AG04449 (cell line): ENCODE measurements at regions not wholly inside any gene's neighbourhood (a gene's known extent, or its start where the extent isn't known, plus 50 kb on each side); places are given as distances from the start of the nearest gene placed in this dataset.

Source experiments
- CTCF ChIA-PET: fragments of 350-600 bp; formaldehyde crosslinking; extraction: SDS; loops from one replicate; lab custom pipeline; 2021; ENCODE audit warnings: antibody characterized with exemption; lab: Yijun Ruan, JAX
- POLR2A ChIA-PET: fragments of 400-600, 350-600 bp; formaldehyde crosslinking; extraction: SDS; loops from one replicate; lab custom pipeline; 2020; ENCODE audit warnings: antibody characterized with exemption, inconsistent platforms; lab: Yijun Ruan, JAX
- DNase-seq: peaks from one replicate; pipeline ENCODE4 v3.0.0-alpha.2; 2010; ENCODE audit warnings: low read depth, low spot score
- H3K4me3 ChIP-seq: 2 replicates; pipeline ENCODE4 v1.5.1; 2011; ENCODE audit warnings: low read depth, mild to moderate bottlenecking, control low read depth, low read length
- TF ChIP-seq, protein P1 (sequence below): IDR thresholded peaks from one replicate; pipeline ENCODE4 v1.5.1; 2011; ENCODE audit warnings: mild to moderate bottlenecking, moderate library complexity, low read length, control low read depth, inconsistent platforms; ENCODE audit not compliant: insufficient read depth; ENCODE audit errors: missing control alignments

DNA sequence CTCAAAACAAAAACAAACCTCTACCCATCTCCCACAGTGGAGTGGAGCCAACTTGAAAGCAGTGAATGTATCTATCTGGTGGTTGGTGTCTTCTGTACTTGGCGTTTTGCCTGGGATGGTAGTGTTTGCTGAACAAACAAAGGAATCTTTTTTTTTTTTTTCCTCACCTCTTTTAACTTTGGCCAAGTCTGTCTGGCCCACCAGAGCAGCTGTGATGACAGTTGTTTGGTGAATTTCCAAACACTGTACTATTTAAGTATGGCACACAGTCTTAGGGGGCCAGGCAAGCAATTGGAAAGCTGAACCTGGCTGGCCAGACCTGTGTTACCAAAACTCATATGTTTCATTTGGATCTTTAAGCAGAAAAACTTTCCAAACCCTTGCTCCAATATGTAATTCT, 101.8 kb upstream of the CDH13 start:
- no peak for DNase-seq

GRCh38 chr16:82523815-82524214, 103.0 kb upstream of the CDH13 start:
- POLR2A ChIA-PET = no interaction called here
- CTCF ChIA-PET = no interaction called here
- TF ChIP-seq, protein P1, sequence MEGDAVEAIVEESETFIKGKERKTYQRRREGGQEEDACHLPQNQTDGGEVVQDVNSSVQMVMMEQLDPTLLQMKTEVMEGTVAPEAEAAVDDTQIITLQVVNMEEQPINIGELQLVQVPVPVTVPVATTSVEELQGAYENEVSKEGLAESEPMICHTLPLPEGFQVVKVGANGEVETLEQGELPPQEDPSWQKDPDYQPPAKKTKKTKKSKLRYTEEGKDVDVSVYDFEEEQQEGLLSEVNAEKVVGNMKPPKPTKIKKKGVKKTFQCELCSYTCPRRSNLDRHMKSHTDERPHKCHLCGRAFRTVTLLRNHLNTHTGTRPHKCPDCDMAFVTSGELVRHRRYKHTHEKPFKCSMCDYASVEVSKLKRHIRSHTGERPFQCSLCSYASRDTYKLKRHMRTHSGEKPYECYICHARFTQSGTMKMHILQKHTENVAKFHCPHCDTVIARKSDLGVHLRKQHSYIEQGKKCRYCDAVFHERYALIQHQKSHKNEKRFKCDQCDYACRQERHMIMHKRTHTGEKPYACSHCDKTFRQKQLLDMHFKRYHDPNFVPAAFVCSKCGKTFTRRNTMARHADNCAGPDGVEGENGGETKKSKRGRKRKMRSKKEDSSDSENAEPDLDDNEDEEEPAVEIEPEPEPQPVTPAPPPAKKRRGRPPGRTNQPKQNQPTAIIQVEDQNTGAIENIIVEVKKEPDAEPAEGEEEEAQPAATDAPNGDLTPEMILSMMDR = no peak
- H3K4me3 ChIP-seq = no peak overlapping the region
- no peak for DNase-seq

More for the DNA sequence above, 101.8 kb upstream of the CDH13 start:
- TF ChIP-seq, protein P1 = no peak
- no peak overlapping the region for H3K4me3 ChIP-seq
- POLR2A ChIA-PET = no interaction called here
- CTCF ChIA-PET = no interaction called here

DNA sequence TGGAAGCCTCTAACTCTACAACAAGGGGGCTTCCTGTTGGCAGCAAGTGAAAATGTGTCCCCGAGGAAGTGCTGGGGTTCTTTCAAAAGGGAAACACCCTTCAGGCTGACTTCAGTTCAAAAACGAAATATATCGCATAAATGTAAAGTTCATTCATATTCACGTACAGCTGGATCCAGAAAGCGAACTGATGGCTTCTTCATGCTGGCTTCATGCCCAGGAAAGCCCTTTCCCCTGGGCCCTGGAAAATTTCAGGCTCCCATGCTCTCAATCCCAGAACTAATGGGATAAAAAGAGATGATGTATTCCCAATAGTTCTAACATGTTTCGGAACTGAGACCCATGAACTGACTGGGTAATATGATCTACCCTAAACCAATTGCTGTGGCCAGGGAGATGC, 104.7 kb upstream of the CDH13 start:
- no peak for DNase-seq
- no peak overlapping the region for H3K4me3 ChIP-seq
- CTCF ChIA-PET = no interaction called here
- POLR2A ChIA-PET = no interaction called here
- TF ChIP-seq, protein P1 = no peak

GRCh38 chr16:82518811-82519210, 108.0 kb upstream of the CDH13 start:
- TF ChIP-seq, protein P1 = no peak
- no peak for DNase-seq
- no peak overlapping the region for H3K4me3 ChIP-seq
- POLR2A ChIA-PET = no interaction called here
- CTCF ChIA-PET = no interaction called here

- H3K4me3 ChIP-seq = no peak overlapping the region
- ChIA-PET CTCF (interaction anchor here (0.8 kb wide), 1 partner anchor 58 kb away, joined by 3 read pairs; no protein-coding TSS in a partner anchor), POLR2A (no interaction called here)
- TF ChIP-seq, protein P1 = no peak
- no peak for DNase-seq
Observed at GRCh38 chr16:82514262-82514661, 112.5 kb upstream of the CDH13 start.

GRCh38 chr16:82510789-82511305, 115.9 kb upstream of the CDH13 start:
- POLR2A ChIA-PET = no interaction called here
- no peak overlapping the region for H3K4me3 ChIP-seq
- no peak for DNase-seq
- TF ChIP-seq, protein P1 = no peak
- CTCF ChIA-PET = no interaction called here
